ENCODE measurements at regions not wholly inside any gene's neighbourhood (a gene's known extent, or its start where the extent isn't known, plus 50 kb on each side); places are given as distances from the start of the nearest gene placed in this dataset.

- ATAC-seq: no peak
- no peak overlapping the region for H3K27ac ChIP-seq (ENCODE audit: low read length)
- Mint-ChIP-seq H3K36me3 (no peaks in the 10 kb centered on the region), H3K9me3 (no peaks in the 10 kb centered on the region), H3K27ac (no peak overlapping the region), H3K4me1 (peaks cover 0 to 6% of the 10 kb centered on the region in 2 donors), H3K27me3 (ENCODE audit: low read depth in 2 of 2) (peaks cover 0 to 2% of the 10 kb centered on the region in 2 donors), H3K4me3 (no peak overlapping the region)
- WGBS (ENCODE audit: insufficient coverage): 64% methylated on average over 3 of the region's 3 CpGs
- no peaks in the 10 kb centered on the region for H3K9me3 ChIP-seq (ENCODE audit: control insufficient read depth, insufficient read depth, low read length)
- TF ChIP-seq, protein P1, sequence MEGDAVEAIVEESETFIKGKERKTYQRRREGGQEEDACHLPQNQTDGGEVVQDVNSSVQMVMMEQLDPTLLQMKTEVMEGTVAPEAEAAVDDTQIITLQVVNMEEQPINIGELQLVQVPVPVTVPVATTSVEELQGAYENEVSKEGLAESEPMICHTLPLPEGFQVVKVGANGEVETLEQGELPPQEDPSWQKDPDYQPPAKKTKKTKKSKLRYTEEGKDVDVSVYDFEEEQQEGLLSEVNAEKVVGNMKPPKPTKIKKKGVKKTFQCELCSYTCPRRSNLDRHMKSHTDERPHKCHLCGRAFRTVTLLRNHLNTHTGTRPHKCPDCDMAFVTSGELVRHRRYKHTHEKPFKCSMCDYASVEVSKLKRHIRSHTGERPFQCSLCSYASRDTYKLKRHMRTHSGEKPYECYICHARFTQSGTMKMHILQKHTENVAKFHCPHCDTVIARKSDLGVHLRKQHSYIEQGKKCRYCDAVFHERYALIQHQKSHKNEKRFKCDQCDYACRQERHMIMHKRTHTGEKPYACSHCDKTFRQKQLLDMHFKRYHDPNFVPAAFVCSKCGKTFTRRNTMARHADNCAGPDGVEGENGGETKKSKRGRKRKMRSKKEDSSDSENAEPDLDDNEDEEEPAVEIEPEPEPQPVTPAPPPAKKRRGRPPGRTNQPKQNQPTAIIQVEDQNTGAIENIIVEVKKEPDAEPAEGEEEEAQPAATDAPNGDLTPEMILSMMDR (IDR thresholded peaks at IDR 0.05): no peak
- H3K27me3 ChIP-seq (ENCODE audit: control insufficient read depth, insufficient read depth, low read length): no peaks in the 10 kb centered on the region
- intact Hi-C loops (cut with micrococcal nuclease): no loop called here
- no peak for DNase-seq
- H3K36me3 ChIP-seq (ENCODE audit: control insufficient read depth, insufficient read depth, low read length): no peaks in the 10 kb centered on the region
- H3K4me3 ChIP-seq (ENCODE audit: low read length): no peak overlapping the region
- H3K4me1 ChIP-seq (ENCODE audit: control insufficient read depth, insufficient read depth, low read length): no peaks in the 10 kb centered on the region
Measured at GRCh38 chr14:85296456-85297210, 233.3 kb upstream of the FLRT2 start.

DNA sequence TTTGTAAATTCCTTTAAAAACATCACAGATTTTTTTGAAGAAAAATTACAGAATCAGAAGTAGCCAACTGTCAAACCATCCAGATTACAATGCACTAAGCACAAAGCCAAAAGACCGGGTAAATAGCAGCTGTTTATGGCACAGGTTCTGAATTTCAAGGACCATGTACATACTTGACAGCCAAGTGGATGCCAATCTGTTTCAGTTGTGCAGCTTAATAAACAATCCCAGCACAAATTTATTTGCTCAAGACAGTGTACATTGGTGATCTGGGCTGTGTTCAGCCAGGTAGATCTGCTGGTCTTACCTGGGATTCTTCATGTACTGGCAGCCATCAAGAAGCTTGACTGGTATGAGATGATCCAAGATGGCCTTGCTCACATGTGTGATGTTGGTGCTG is 229.8 kb upstream of the FLRT2 start:
- Mint-ChIP-seq H3K36me3 (no peaks in the 10 kb centered on the region), H3K4me3 (no peak overlapping the region), H3K4me1 (peaks cover 0 to 6% of the 10 kb centered on the region in 2 donors), H3K9me3 (peaks cover 0 to 2% of the 10 kb centered on the region in 2 donors), H3K27ac (no peak overlapping the region), H3K27me3 (ENCODE audit: low read depth in 2 of 2) (peaks cover 7 to 22% of the 10 kb centered on the region in 2 donors)
- Histone ChIP-seq H3K9me3 (ENCODE audit: control insufficient read depth, insufficient read depth, low read length) (no peaks in the 10 kb centered on the region), H3K27ac (ENCODE audit: low read length) (no peak overlapping the region), H3K27me3 (ENCODE audit: control insufficient read depth, insufficient read depth, low read length) (no peaks in the 10 kb centered on the region), H3K4me3 (ENCODE audit: low read length) (no peak overlapping the region), H3K36me3 (ENCODE audit: control insufficient read depth, insufficient read depth, low read length) (no peaks in the 10 kb centered on the region), H3K4me1 (ENCODE audit: control insufficient read depth, insufficient read depth, low read length) (no peaks in the 10 kb centered on the region)
- WGBS (ENCODE audit: insufficient coverage): 96% methylated on average over 1 of the region's 1 CpG
- intact Hi-C loops (cut with micrococcal nuclease): no loop called here
- TF ChIP-seq, protein P1 (IDR thresholded peaks at IDR 0.05): no peak
- ATAC-seq: no peak
- DNase-seq: no peak

DNA sequence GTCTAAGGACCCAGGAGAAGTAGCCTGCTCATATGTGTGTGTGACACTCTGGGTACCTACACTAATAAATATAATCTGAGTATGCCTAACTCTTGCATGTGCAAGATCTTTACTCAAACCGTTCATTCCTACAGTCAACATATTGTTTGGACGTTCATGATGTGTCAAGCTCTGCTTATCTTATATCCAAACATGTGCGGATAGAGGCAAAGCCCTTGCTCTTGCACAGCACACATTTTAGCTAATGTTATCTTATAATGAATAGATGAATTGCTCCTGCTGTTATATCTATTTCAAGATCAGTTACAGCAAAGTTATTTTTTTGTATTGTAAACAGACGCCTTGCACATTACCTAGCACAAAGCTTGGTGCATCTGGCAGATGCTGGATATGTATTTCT is 228.4 kb upstream of the FLRT2 start:
- ATAC-seq: no peak
- Mint-ChIP-seq H3K27me3 (ENCODE audit: low read depth in 2 of 2) (peaks cover 7 to 22% of the 10 kb centered on the region in 2 donors), H3K9me3 (peaks cover 0 to 2% of the 10 kb centered on the region in 2 donors), H3K36me3 (no peaks in the 10 kb centered on the region), H3K27ac (no peak overlapping the region), H3K4me1 (peaks cover 0 to 3% of the 10 kb centered on the region in 2 donors), H3K4me3 (no peak overlapping the region)
- DNase-seq: no peak
- WGBS (ENCODE audit: insufficient coverage): 85% methylated on average over 2 of the region's 4 CpGs
- H3K4me1 ChIP-seq (ENCODE audit: control insufficient read depth, insufficient read depth, low read length): no peaks in the 10 kb centered on the region
- no peaks in the 10 kb centered on the region for H3K36me3 ChIP-seq (ENCODE audit: control insufficient read depth, insufficient read depth, low read length)
- no peaks in the 10 kb centered on the region for H3K9me3 ChIP-seq (ENCODE audit: control insufficient read depth, insufficient read depth, low read length)
- TF ChIP-seq, protein P1 (IDR thresholded peaks at IDR 0.05): no peak
- H3K4me3 ChIP-seq (ENCODE audit: low read length): no peak overlapping the region
- H3K27me3 ChIP-seq (ENCODE audit: control insufficient read depth, insufficient read depth, low read length): no peaks in the 10 kb centered on the region
- no peak overlapping the region for H3K27ac ChIP-seq (ENCODE audit: low read length)
- intact Hi-C loops (cut with micrococcal nuclease): no loop called here

GRCh38 chr14:85306024-85306423 is 223.9 kb upstream of the FLRT2 start:
- Histone ChIP-seq H3K36me3 (ENCODE audit: control insufficient read depth, insufficient read depth, low read length) (no peaks in the 10 kb centered on the region), H3K27me3 (ENCODE audit: control insufficient read depth, insufficient read depth, low read length) (no peaks in the 10 kb centered on the region), H3K27ac (ENCODE audit: low read length) (no peak overlapping the region), H3K4me1 (ENCODE audit: control insufficient read depth, insufficient read depth, low read length) (no peaks in the 10 kb centered on the region), H3K9me3 (ENCODE audit: control insufficient read depth, insufficient read depth, low read length) (no peaks in the 10 kb centered on the region), H3K4me3 (ENCODE audit: low read length) (no peak overlapping the region)
- intact Hi-C loops (cut with micrococcal nuclease): no loop called here
- no peak for DNase-seq
- WGBS (ENCODE audit: insufficient coverage): 86% methylated on average over 2 of the region's 3 CpGs
- no peak overlapping the region for H3K4me3 Mint-ChIP-seq
- peaks cover 7 to 22% of the 10 kb centered on the region in 2 donors for H3K27me3 Mint-ChIP-seq (ENCODE audit: low read depth in 2 of 2)
- ATAC-seq: no peak
- no peaks in the 10 kb centered on the region for H3K36me3 Mint-ChIP-seq
- peaks cover 0 to 2% of the 10 kb centered on the region in 2 donors for H3K9me3 Mint-ChIP-seq
- H3K4me1 Mint-ChIP-seq: peaks cover 20 to 22% of the 10 kb centered on the region in 2 donors
- TF ChIP-seq, protein P1 (IDR thresholded peaks at IDR 0.05): no peak
- H3K27ac Mint-ChIP-seq: no peak overlapping the region

All from natural killer cell (primary cell).